GM21367 (cell line): ENCODE measurements at regions not wholly inside any gene's neighbourhood (a gene's known extent, or its start where the extent isn't known, plus 50 kb on each side); places are given as distances from the start of the nearest gene placed in this dataset.

ENCODE experiments used
- ATAC-seq: cut with Tn5 transposase; IDR thresholded peaks from one replicate; pipeline ENCODE4 v1.9.1; 2021; ENCODE audit not compliant: unreplicated experiment

- ATAC-seq, result no peak
These were observed 63.5 kb upstream of the ASCC3 start for GRCh38 chr6:100944644-100945043.

GRCh38 chr6:100946021-100946540 lies 65.0 kb upstream of the ASCC3 start:
- ATAC-seq, result no peak

- ATAC-seq, result no peak
These were observed 65.6 kb upstream of the ASCC3 start for GRCh38 chr6:100946711-100947110.

- ATAC-seq, result no peak
These were observed 67.4 kb upstream of the ASCC3 start for GRCh38 chr6:100948381-100949133.

- ATAC-seq, result no peak
These were observed 70.9 kb upstream of the ASCC3 start for GRCh38 chr6:100952006-100952405.

- ATAC-seq, result no peak
These were observed 78.2 kb upstream of the ASCC3 start for GRCh38 chr6:100959280-100959679.

GRCh38 chr6:100962466-100962865 lies 81.3 kb upstream of the ASCC3 start:
- ATAC-seq, result no peak

GRCh38 chr6:100965067-100965466 lies 83.9 kb upstream of the ASCC3 start:
- ATAC-seq, result no peak

- ATAC-seq, result no peak
These were observed 87.8 kb upstream of the ASCC3 start for GRCh38 chr6:100968949-100969348.

- ATAC-seq, result no peak
These were observed 98.1 kb upstream of the ASCC3 start for GRCh38 chr6:100979267-100979666.

GRCh38 chr6:100980949-100981348 lies 99.8 kb upstream of the ASCC3 start:
- ATAC-seq, result no peak

GRCh38 chr6:100986921-100987320 lies 105.8 kb upstream of the ASCC3 start:
- ATAC-seq, result no peak

GRCh38 chr6:100987556-100987955 lies 106.4 kb upstream of the ASCC3 start:
- no peak for ATAC-seq

- ATAC-seq, result no peak
These were observed 107.4 kb upstream of the ASCC3 start for GRCh38 chr6:100988391-100988984.

GRCh38 chr6:100990070-100990469 lies 108.9 kb upstream of the ASCC3 start:
- ATAC-seq, result no peak

GRCh38 chr6:100996409-100996808 lies 115.3 kb upstream of the ASCC3 start:
- no peak for ATAC-seq

- no peak for ATAC-seq
These were observed 117.0 kb upstream of the ASCC3 start for GRCh38 chr6:100998111-100998510.

- no peak for ATAC-seq
These were observed 118.0 kb upstream of the ASCC3 start for GRCh38 chr6:100999034-100999597.

- no peak for ATAC-seq
These were observed 119.2 kb upstream of the ASCC3 start for GRCh38 chr6:101000341-101000740.

- no peak for ATAC-seq
These were observed 119.9 kb upstream of the ASCC3 start for GRCh38 chr6:101001012-101001411.

- no peak for ATAC-seq
These were observed 120.5 kb upstream of the ASCC3 start for GRCh38 chr6:101001607-101002006.

GRCh38 chr6:101003075-101003474 lies 121.9 kb upstream of the ASCC3 start:
- ATAC-seq, result no peak
